Liver (tissue), 8 donors: ENCODE measurements at regions not wholly inside any gene's neighbourhood (a gene's known extent, or its start where the extent isn't known, plus 50 kb on each side); places are given as distances from the start of the nearest gene placed in this dataset.

Experiments used
- DNase-seq: peaks from one replicate; pipeline ENCODE4 v3.0.0-alpha.2; 2017; ENCODE audit warnings: low spot score
- H3K27ac ChIP-seq, 2 donors: one replicate each; pipeline ENCODE4 v1.7.0; 2013; ENCODE audit warnings: inconsistent platforms in 2 of 2, low read length in 2 of 2, control low read depth in 1 of 2, low read depth in 1 of 2, mild to moderate bottlenecking in 1 of 2
- H3K27me3 ChIP-seq, 4 donors: one replicate each; pipeline versions ENCODE4 v1.6.1 to v1.7.0; 2013; ENCODE audit warnings: low read length in 3 of 4, inconsistent platforms in 1 of 4, mild to moderate bottlenecking in 1 of 4, moderate library complexity in 1 of 4; ENCODE audit not compliant: control insufficient read depth in 4 of 4, insufficient read depth in 4 of 4
- H3K36me3 ChIP-seq, 4 donors: one replicate each; pipeline versions ENCODE4 v1.6.1 to v1.7.0; 2013; ENCODE audit warnings: low read length in 3 of 4, mild to moderate bottlenecking in 3 of 4, low read depth in 1 of 4, moderate library complexity in 1 of 4; ENCODE audit not compliant: control insufficient read depth in 4 of 4, insufficient read depth in 3 of 4
- H3K4me1 ChIP-seq, 4 donors: one replicate each; pipeline versions ENCODE4 v1.6.1 to v1.7.0; 2013; ENCODE audit warnings: low read length in 3 of 4, mild to moderate bottlenecking in 3 of 4, moderate library complexity in 1 of 4; ENCODE audit not compliant: control insufficient read depth in 4 of 4, insufficient read depth in 4 of 4
- H3K4me3 ChIP-seq, 3 donors: one replicate each; pipeline versions ENCODE4 v1.6.1 to v1.7.0; 2013; ENCODE audit warnings: low read length in 3 of 3, control low read depth in 1 of 3, low read depth in 1 of 3, mild to moderate bottlenecking in 1 of 3
- H3K9ac ChIP-seq, 2 donors: one replicate each; pipeline ENCODE4 v1.7.0; 2013; ENCODE audit warnings: low read length in 2 of 2, mild to moderate bottlenecking in 2 of 2, moderate library complexity in 2 of 2, control low read depth in 1 of 2, low read depth in 1 of 2
- H3K9me3 ChIP-seq, 4 donors: one replicate each; pipeline versions ENCODE4 v1.6.1 to v1.7.0; 2013; ENCODE audit warnings: low read length in 3 of 4; ENCODE audit not compliant: control insufficient read depth in 4 of 4
- ATF3 ChIP-seq: IDR thresholded peaks from 2 replicates; pipeline ENCODE4 v1.6.1; 2016; ENCODE audit warnings: antibody characterized with exemption
- EGR1 ChIP-seq, 2 donors: IDR thresholded peaks; 2 replicates each; pipeline ENCODE4 v1.6.1; 2016 to 2018; ENCODE audit warnings: antibody characterized with exemption in 2 of 2, low read depth in 2 of 2
- FOXA1 ChIP-seq: IDR thresholded peaks from 2 replicates; pipeline ENCODE4 v1.6.1; 2016; ENCODE audit warnings: antibody characterized with exemption
- FOXA2 ChIP-seq: IDR thresholded peaks from 2 replicates; pipeline ENCODE4 v1.6.1; 2016; ENCODE audit warnings: antibody characterized with exemption
- GABPA ChIP-seq, 2 donors: IDR thresholded peaks in 1 of 2; conservative IDR thresholded peaks in 1 of 2; 2 replicates each; pipeline ENCODE4 v1.6.1; 2016; ENCODE audit warnings: antibody characterized with exemption in 2 of 2, mild to moderate bottlenecking in 1 of 2, moderate library complexity in 1 of 2
- HNF4A ChIP-seq, 2 donors: conservative IDR thresholded peaks; 2 replicates each; pipeline ENCODE4 v1.6.1; 2016; ENCODE audit warnings: antibody characterized with exemption in 2 of 2, mild to moderate bottlenecking in 2 of 2
- HNF4G ChIP-seq: IDR thresholded peaks from 2 replicates; pipeline ENCODE4 v1.6.1; 2016; ENCODE audit warnings: antibody characterized with exemption
- JUND ChIP-seq, 2 donors: IDR thresholded peaks; 2 replicates each; pipeline ENCODE4 v1.6.1; 2016; ENCODE audit warnings: antibody characterized with exemption in 2 of 2
- NR2F2 ChIP-seq: IDR thresholded peaks from 2 replicates; pipeline ENCODE4 v1.6.1; 2016; ENCODE audit warnings: antibody characterized with exemption
- RAD21 ChIP-seq, 2 donors: IDR thresholded peaks; 2 replicates each; pipeline ENCODE4 v1.6.1; 2016; ENCODE audit warnings: antibody characterized with exemption in 2 of 2, mild to moderate bottlenecking in 2 of 2
- REST ChIP-seq: IDR thresholded peaks from 2 replicates; pipeline ENCODE4 v1.6.1; 2016; ENCODE audit warnings: antibody characterized with exemption, mild to moderate bottlenecking
- RXRA ChIP-seq, 2 donors: IDR thresholded peaks; 2 replicates each; pipeline ENCODE4 v1.6.1; 2017 to 2018; ENCODE audit warnings: antibody characterized with exemption in 2 of 2, mild to moderate bottlenecking in 1 of 2
- SP1 ChIP-seq: IDR thresholded peaks from 2 replicates; pipeline ENCODE4 v1.6.1; 2018; ENCODE audit warnings: antibody characterized with exemption, mild to moderate bottlenecking
- TAF1 ChIP-seq: conservative IDR thresholded peaks from 2 replicates; pipeline ENCODE4 v1.6.1; 2016; ENCODE audit warnings: antibody characterized with exemption, mild to moderate bottlenecking
- YY1 ChIP-seq: IDR thresholded peaks from 2 replicates; pipeline ENCODE4 v1.6.1; 2016; ENCODE audit warnings: antibody characterized with exemption, mild to moderate bottlenecking
- WGBS: extraction: QIAGEN DNeasy Blood & Tissue Kit; methylation state at CpG from one replicate; pipeline ENCODE4 v1.1.7; 2013; 5-methylcytosine and 5-hydroxymethylcytosine counted together
- TF ChIP-seq, protein P1 (sequence below): IDR thresholded peaks from 2 replicates; pipeline ENCODE4 v1.6.1; 2016; ENCODE audit warnings: antibody characterized with exemption
- TF ChIP-seq, protein P2 (sequence below): fragments of 150-350 bp; IDR thresholded peaks from 2 replicates; pipeline ENCODE4 v1.5.1; 2017; ENCODE audit warnings: improper control_type of control experiment, low read depth, low read length; ENCODE audit not compliant: missing input control
- TF ChIP-seq, protein P3 (sequence below): IDR thresholded peaks from 2 replicates; pipeline ENCODE4 v1.6.1; 2016; ENCODE audit warnings: antibody characterized with exemption
- donor health status: healthy.
- donor health status: healthy.
- donor health status: healthy.
- donor health status: healthy.
- donor health status: healthy.

GRCh38 chr10:36720895-36721294 lies 404.5 kb upstream of the ANKRD30A start:
- Histone ChIP-seq H3K4me3 (no peak overlapping the region), H3K36me3 (no peaks in the 10 kb centered on the region), H3K27me3 (no peaks in the 10 kb centered on the region), H3K9me3 (no peaks in the 10 kb centered on the region), H3K27ac (no peak overlapping the region), H3K4me1 (no peaks in the 10 kb centered on the region), H3K9ac (no peak overlapping the region)
- DNase-seq, result no peak
- TF ChIP-seq RAD21 (IDR thresholded peaks at IDR 0.05), result no peak
- TF ChIP-seq HNF4A (conservative IDR thresholded peaks at IDR 0.05), result no peak
- TF ChIP-seq, protein P1, sequence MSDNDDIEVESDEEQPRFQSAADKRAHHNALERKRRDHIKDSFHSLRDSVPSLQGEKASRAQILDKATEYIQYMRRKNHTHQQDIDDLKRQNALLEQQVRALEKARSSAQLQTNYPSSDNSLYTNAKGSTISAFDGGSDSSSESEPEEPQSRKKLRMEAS, result no peak
- no peak for TF ChIP-seq REST
- no peak for TF ChIP-seq HNF4G
- no peak for TF ChIP-seq RXRA (IDR thresholded peaks at IDR 0.05)
- no peak for TF ChIP-seq GABPA (IDR thresholded peaks at IDR 0.05 in 1 of 2, conservative IDR thresholded peaks at IDR 0.05 in 1 of 2)
- no peak for TF ChIP-seq YY1
- TF ChIP-seq, protein P2, sequence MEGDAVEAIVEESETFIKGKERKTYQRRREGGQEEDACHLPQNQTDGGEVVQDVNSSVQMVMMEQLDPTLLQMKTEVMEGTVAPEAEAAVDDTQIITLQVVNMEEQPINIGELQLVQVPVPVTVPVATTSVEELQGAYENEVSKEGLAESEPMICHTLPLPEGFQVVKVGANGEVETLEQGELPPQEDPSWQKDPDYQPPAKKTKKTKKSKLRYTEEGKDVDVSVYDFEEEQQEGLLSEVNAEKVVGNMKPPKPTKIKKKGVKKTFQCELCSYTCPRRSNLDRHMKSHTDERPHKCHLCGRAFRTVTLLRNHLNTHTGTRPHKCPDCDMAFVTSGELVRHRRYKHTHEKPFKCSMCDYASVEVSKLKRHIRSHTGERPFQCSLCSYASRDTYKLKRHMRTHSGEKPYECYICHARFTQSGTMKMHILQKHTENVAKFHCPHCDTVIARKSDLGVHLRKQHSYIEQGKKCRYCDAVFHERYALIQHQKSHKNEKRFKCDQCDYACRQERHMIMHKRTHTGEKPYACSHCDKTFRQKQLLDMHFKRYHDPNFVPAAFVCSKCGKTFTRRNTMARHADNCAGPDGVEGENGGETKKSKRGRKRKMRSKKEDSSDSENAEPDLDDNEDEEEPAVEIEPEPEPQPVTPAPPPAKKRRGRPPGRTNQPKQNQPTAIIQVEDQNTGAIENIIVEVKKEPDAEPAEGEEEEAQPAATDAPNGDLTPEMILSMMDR, result no peak
- TF ChIP-seq EGR1 (IDR thresholded peaks at IDR 0.05; ENCODE audit: low read depth in 2 of 2), result no peak
- no peak for TF ChIP-seq SP1
- TF ChIP-seq, protein P3, sequence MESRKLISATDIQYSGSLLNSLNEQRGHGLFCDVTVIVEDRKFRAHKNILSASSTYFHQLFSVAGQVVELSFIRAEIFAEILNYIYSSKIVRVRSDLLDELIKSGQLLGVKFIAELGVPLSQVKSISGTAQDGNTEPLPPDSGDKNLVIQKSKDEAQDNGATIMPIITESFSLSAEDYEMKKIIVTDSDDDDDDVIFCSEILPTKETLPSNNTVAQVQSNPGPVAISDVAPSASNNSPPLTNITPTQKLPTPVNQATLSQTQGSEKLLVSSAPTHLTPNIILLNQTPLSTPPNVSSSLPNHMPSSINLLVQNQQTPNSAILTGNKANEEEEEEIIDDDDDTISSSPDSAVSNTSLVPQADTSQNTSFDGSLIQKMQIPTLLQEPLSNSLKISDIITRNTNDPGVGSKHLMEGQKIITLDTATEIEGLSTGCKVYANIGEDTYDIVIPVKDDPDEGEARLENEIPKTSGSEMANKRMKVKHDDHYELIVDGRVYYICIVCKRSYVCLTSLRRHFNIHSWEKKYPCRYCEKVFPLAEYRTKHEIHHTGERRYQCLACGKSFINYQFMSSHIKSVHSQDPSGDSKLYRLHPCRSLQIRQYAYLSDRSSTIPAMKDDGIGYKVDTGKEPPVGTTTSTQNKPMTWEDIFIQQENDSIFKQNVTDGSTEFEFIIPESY, result no peak
- no peak for TF ChIP-seq FOXA1
- TF ChIP-seq FOXA2, result no peak
- TF ChIP-seq TAF1, result no peak
- no peak for TF ChIP-seq ATF3
- TF ChIP-seq JUND (IDR thresholded peaks at IDR 0.05), result no peak
- TF ChIP-seq NR2F2, result no peak
- WGBS, result 23% methylated on average over 1 of the region's 1 CpG
